IMR-90 (cell line): ENCODE measurements at regions not wholly inside any gene's neighbourhood (a gene's known extent, or its start where the extent isn't known, plus 50 kb on each side); places are given as distances from the start of the nearest gene placed in this dataset.

Source experiments
- ATAC-seq: fragments of 200-7000 bp; cut with Tn5 transposase; 2 replicates; pipeline ENCODE4 v1.9.1; 2020; ENCODE audit warnings: low read depth, mild to moderate bottlenecking, moderate library complexity
- BruUV-seq: library from RNA; stranded (reverse); fragments of 400-500 nt; replicated peaks from 2 replicates; lab custom pipeline; 2021; lab: Mats Ljungman, UMichigan
- CTCF ChIA-PET: fragments of 300-600 bp; formaldehyde crosslinking; extraction: SDS; loops from one replicate; lab custom pipeline; 2021; ENCODE audit warnings: antibody characterized with exemption; lab: Yijun Ruan, JAX
- POLR2A ChIA-PET: fragments of 300-600 bp; sonication (Branson Sonifier 250); formaldehyde crosslinking; loops from one replicate; lab custom pipeline; 2022; ENCODE audit warnings: antibody characterized with exemption; ENCODE audit not compliant: unreplicated experiment; lab: Charles Lee
- DNase-seq: peaks from one replicate; pipeline ENCODE4 v3.0.0; 2013
- H2AFZ ChIP-seq: replicated peaks from 2 replicates; pipeline ENCODE3; 2013; ENCODE audit warnings: low read length, mild to moderate bottlenecking; ENCODE audit not compliant: poor library complexity
- H2AK5ac ChIP-seq: 2 replicates; pipeline ENCODE4 v1.6.1; 2013; ENCODE audit warnings: low read depth, low read length, inconsistent platforms
- H2AK9ac ChIP-seq: replicated peaks from 2 replicates; pipeline ENCODE3; 2013; ENCODE audit warnings: mild to moderate bottlenecking, low read depth, low read length, moderate library complexity; ENCODE audit not compliant: poor library complexity
- H2BK120ac ChIP-seq: 2 replicates; pipeline ENCODE4 v1.6.1; 2013; ENCODE audit warnings: low read depth, low read length, inconsistent platforms
- H2BK15ac ChIP-seq: 3 replicates; pipeline ENCODE4 v1.6.1; 2013; ENCODE audit warnings: low read depth, low read length, inconsistent platforms
- H2BK20ac ChIP-seq: 2 replicates; pipeline ENCODE4 v1.6.1; 2013; ENCODE audit warnings: low read depth, mild to moderate bottlenecking, inconsistent platforms, low read length, moderate library complexity
- H2BK5ac ChIP-seq: 2 replicates; pipeline ENCODE4 v1.6.1; 2013; ENCODE audit warnings: mild to moderate bottlenecking, low read depth, low read length, inconsistent platforms; ENCODE audit not compliant: poor library complexity, severe bottlenecking
- H3K14ac ChIP-seq: replicated peaks from 2 replicates; pipeline ENCODE4 v1.6.1; 2013; ENCODE audit warnings: low read depth, low read length, inconsistent platforms
- H3K18ac ChIP-seq: 2 replicates; pipeline ENCODE4 v1.6.1; 2013; ENCODE audit warnings: low read depth, low read length, control low read depth
- H3K23ac ChIP-seq: 2 replicates; pipeline ENCODE4 v1.6.1; 2013; ENCODE audit warnings: low read depth, low read length, inconsistent platforms
- H3K27ac ChIP-seq: 2 replicates; pipeline ENCODE4 v1.5.1; 2013; ENCODE audit warnings: mild to moderate bottlenecking, control low read depth, low read length; ENCODE audit not compliant: insufficient read depth
- H3K27me3 ChIP-seq: 2 replicates; pipeline ENCODE4 v1.6.1; 2013; ENCODE audit warnings: low read length; ENCODE audit not compliant: control insufficient read depth, insufficient read depth
- H3K36me3 ChIP-seq: 2 replicates; pipeline ENCODE4 v1.6.1; 2013; ENCODE audit warnings: low read length, mixed read lengths; ENCODE audit not compliant: control insufficient read depth, insufficient read depth
- H3K4ac ChIP-seq: 2 replicates; pipeline ENCODE4 v1.6.1; 2013; ENCODE audit warnings: low read depth, low read length, inconsistent platforms
- H3K4me1 ChIP-seq: 2 replicates; pipeline ENCODE4 v1.6.1; 2013; ENCODE audit warnings: low read length, mixed read lengths; ENCODE audit not compliant: control insufficient read depth, insufficient read depth
- H3K4me2 ChIP-seq: 2 replicates; pipeline ENCODE4 v1.6.1; 2013; ENCODE audit warnings: low read depth, mild to moderate bottlenecking, control low read depth, low read length, moderate library complexity
- H3K4me3 ChIP-seq: 2 replicates; pipeline ENCODE4 v1.5.1; 2013; ENCODE audit warnings: low read depth, mild to moderate bottlenecking, control low read depth, low read length, moderate library complexity; ENCODE audit not compliant: insufficient read depth
- H3K56ac ChIP-seq: 2 replicates; pipeline ENCODE4 v1.6.1; 2013; ENCODE audit warnings: low read length, inconsistent platforms; ENCODE audit not compliant: insufficient read depth; ENCODE audit errors: extremely low read depth
- H3K79me1 ChIP-seq, 2 experiments: 2 replicates each; pipeline ENCODE4 v1.6.1; 2013; ENCODE audit warnings: low read length in 2 of 2, inconsistent platforms in 1 of 2, low read depth in 1 of 2
- H3K9ac ChIP-seq: 2 replicates; pipeline ENCODE4 v1.6.1; 2013; ENCODE audit warnings: low read depth, low read length, control low read depth
- H3K9me1 ChIP-seq: 2 replicates; pipeline ENCODE4 v1.6.1; 2013; ENCODE audit warnings: low read length, inconsistent platforms; ENCODE audit not compliant: insufficient read depth
- H3K9me3 ChIP-seq: 2 replicates; pipeline ENCODE4 v1.6.1; 2013; ENCODE audit warnings: low read length; ENCODE audit not compliant: control insufficient read depth, insufficient read depth
- H4K20me1 ChIP-seq: 2 replicates; pipeline ENCODE4 v1.6.1; 2013; ENCODE audit warnings: low read length, inconsistent platforms; ENCODE audit not compliant: insufficient read depth
- H4K5ac ChIP-seq: 2 replicates; pipeline ENCODE4 v1.6.1; 2013; ENCODE audit warnings: mild to moderate bottlenecking, low read depth, low read length, control low read depth
- H4K8ac ChIP-seq, 2 experiments: 2 replicates each; pipeline ENCODE4 v1.6.1; 2013; ENCODE audit warnings: low read depth in 2 of 2, low read length in 2 of 2, control low read depth in 1 of 2, inconsistent platforms in 1 of 2
- H4K91ac ChIP-seq: 2 replicates; pipeline ENCODE4 v1.6.1; 2013; ENCODE audit warnings: low read depth, low read length, inconsistent platforms; ENCODE audit not compliant: insufficient read depth
- BHLHE40 ChIP-seq: fragments of 150-350 bp; IDR thresholded peaks from 2 replicates; pipeline ENCODE4 v1.6.1; 2016; ENCODE audit warnings: mild to moderate bottlenecking, low read depth, low read length
- CEBPB ChIP-seq: IDR thresholded peaks from 2 replicates; pipeline ENCODE4 v1.6.1; 2012; ENCODE audit warnings: low read depth, low read length, improper control_type of control experiment
- CHD1 ChIP-seq: IDR thresholded peaks from 2 replicates; pipeline ENCODE4 v1.6.1; 2012; ENCODE audit warnings: low read depth, low read length, improper control_type of control experiment
- CTCF ChIP-seq: conservative IDR thresholded peaks from 2 replicates; pipeline ENCODE4 v1.5.1; 2012; ENCODE audit warnings: mild to moderate bottlenecking, low read depth, low read length, improper control_type of control experiment
- ELK1 ChIP-seq: fragments of 150-350 bp; IDR thresholded peaks from 2 replicates; pipeline ENCODE4 v1.6.1; 2016; ENCODE audit warnings: low read depth, mild to moderate bottlenecking, low read length, moderate library complexity, borderline replicate concordance
- FOS ChIP-seq: fragments of 150-350 bp; IDR thresholded peaks from 2 replicates; pipeline ENCODE4 v1.6.1; 2016; ENCODE audit warnings: low read depth, low read length
- MAFK ChIP-seq: IDR thresholded peaks from 2 replicates; pipeline ENCODE4 v1.6.1; 2012; ENCODE audit warnings: low read depth, low read length, improper control_type of control experiment
- MAZ ChIP-seq: IDR thresholded peaks from 2 replicates; pipeline ENCODE4 v1.6.1; 2012; ENCODE audit warnings: low read depth, mild to moderate bottlenecking, low read length, improper control_type of control experiment, moderate library complexity, borderline replicate concordance
- MXI1 ChIP-seq: IDR thresholded peaks from 2 replicates; pipeline ENCODE4 v1.6.1; 2012; ENCODE audit warnings: low read depth, mild to moderate bottlenecking, low read length, moderate library complexity, borderline replicate concordance
- NFE2L2 ChIP-seq: fragments of 150-350 bp; IDR thresholded peaks from 2 replicates; pipeline ENCODE4 v1.6.1; 2016; ENCODE audit warnings: low read depth, mild to moderate bottlenecking, low read length
- POLR2A ChIP-seq: IDR thresholded peaks from 2 replicates; pipeline ENCODE4 v1.6.1; 2012; ENCODE audit warnings: mild to moderate bottlenecking, low read depth, low read length
- RAD21 ChIP-seq: IDR thresholded peaks from 2 replicates; pipeline ENCODE4 v1.6.1; 2012; ENCODE audit warnings: low read length, improper control_type of control experiment
- RCOR1 ChIP-seq: IDR thresholded peaks from 2 replicates; pipeline ENCODE4 v1.6.1; 2012; ENCODE audit warnings: mild to moderate bottlenecking, low read length, improper control_type of control experiment; ENCODE audit not compliant: insufficient replicate concordance
- RFX5 ChIP-seq: IDR thresholded peaks from 2 replicates; pipeline ENCODE4 v1.8.0; 2012; ENCODE audit warnings: low read depth, mild to moderate bottlenecking, low read length, moderate library complexity
- SMC3 ChIP-seq: fragments of 150-350 bp; IDR thresholded peaks from 2 replicates; pipeline ENCODE4 v1.6.1; 2016; ENCODE audit warnings: low read depth, mild to moderate bottlenecking, antibody characterized with exemption, low read length, moderate library complexity
- USF2 ChIP-seq: fragments of 150-350 bp; IDR thresholded peaks from 2 replicates; pipeline ENCODE4 v1.6.1; 2017; ENCODE audit warnings: mild to moderate bottlenecking, antibody characterized with exemption, low read length, low read depth
- WGBS, 2 experiments: methylation state at CpG; one replicate each; pipeline versions ENCODE4 v1.1.5 to v1.1.7; 2013; ENCODE audit warnings: missing lambda C conversion rate in 2 of 2; ENCODE audit not compliant: insufficient read length in 1 of 2; ENCODE audit errors: extremely low coverage in 2 of 2; 5-methylcytosine and 5-hydroxymethylcytosine counted together
- dilution Hi-C: fragments of 300-500 bp; cut with HindIII; formaldehyde crosslinking; loops from one replicate; pipeline ENCODE4 v1.14.3; 2018; ENCODE audit warnings: low sequenced_read_pairs; ENCODE audit not compliant: unreplicated experiment
- in situ Hi-C: fragments of 300-500 bp; cut with MboI; formaldehyde crosslinking; loops from 3 replicates; pipeline ENCODE4 v1.14.3; 2019; ENCODE audit warnings: low sequenced_read_pairs, inconsistent platforms, mixed read lengths
- intact Hi-C: fragments of 100-400 bp; cut with micrococcal nuclease; formaldehyde crosslinking; loops from 2 replicates; pipeline ENCODE4 v1.10.0; 2022

DNA sequence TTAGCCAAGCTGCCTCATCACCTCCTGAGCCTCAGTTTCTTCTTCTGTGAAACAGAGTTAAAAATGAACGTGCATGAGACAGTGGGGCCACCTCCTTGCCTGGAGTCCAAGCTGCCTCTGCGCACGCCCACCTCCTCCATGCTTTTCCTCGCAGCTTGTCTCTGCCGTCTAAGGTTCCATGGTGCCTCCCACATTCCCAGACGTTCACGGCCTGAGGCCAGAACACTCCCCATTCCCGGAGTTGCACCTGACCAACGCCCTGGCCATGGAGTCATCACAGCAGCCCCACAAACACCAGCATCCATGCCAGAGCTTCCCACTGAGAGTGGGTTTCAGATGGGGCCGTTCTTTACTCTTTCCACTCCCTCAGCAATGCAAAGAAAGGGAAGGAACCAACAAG lies 183.0 kb upstream of the FOXF1 start:
- Histone ChIP-seq H3K9ac (no peak overlapping the region), H2AK5ac (no peak overlapping the region), H3K27me3 (peaks cover 4% of the 10 kb centered on the region), H3K4ac (no peak overlapping the region), H2BK120ac (no peak overlapping the region), H2AFZ (no peak overlapping the region), H3K4me2 (no peak overlapping the region), H4K8ac (no peak overlapping the region), H2BK20ac (no peak overlapping the region), H3K9me3 (peaks cover 7% of the 10 kb centered on the region), H3K9me1 (0 out of 2 replicates have a peak, but pooled peaks cover 2% of the 10 kb centered on the region), H3K23ac (no peak overlapping the region), H3K18ac (no peak overlapping the region), H4K20me1 (no peaks in the 10 kb centered on the region), H3K4me3 (no peak overlapping the region), H3K27ac (no peak overlapping the region), H2BK5ac (no peak overlapping the region), H3K79me1 (no peaks in the 10 kb centered on the region), H2AK9ac (no peak overlapping the region), H3K56ac (no peak overlapping the region), H4K5ac (no peak overlapping the region), H4K91ac (no peak overlapping the region), H3K14ac (no peak overlapping the region), H3K4me1 (no peaks in the 10 kb centered on the region), H2BK15ac (no peak overlapping the region), H3K36me3 (no peaks in the 10 kb centered on the region)
- no TSS peak for BruUV-seq
- intact Hi-C loops, result no loop called here
- 90% methylated on average over 8 of the region's 10 CpGs; no CpG with 5 or more reads in 1 of the 2 experiments for WGBS, 2 experiments
- ATAC-seq, result no peak
- dilution Hi-C loops, result no loop called here
- CTCF ChIA-PET, result no interaction called here
- in situ Hi-C loops, result no loop called here
- TF ChIP-seq RCOR1, result no peak
- TF ChIP-seq BHLHE40, result no peak
- TF ChIP-seq CHD1, result no peak
- no peak for TF ChIP-seq MAFK
- TF ChIP-seq SMC3, result no peak
- no peak for TF ChIP-seq ELK1
- TF ChIP-seq FOS, result no peak
- TF ChIP-seq USF2, result no peak
- no peak for TF ChIP-seq MXI1
- TF ChIP-seq POLR2A, result no peak
- no peak for TF ChIP-seq RFX5
- TF ChIP-seq NFE2L2, result no peak
- no peak for TF ChIP-seq CTCF
- no peak for TF ChIP-seq CEBPB
- no peak for TF ChIP-seq MAZ
- no peak for TF ChIP-seq RAD21
- POLR2A ChIA-PET, result no interaction called here
- no peak for DNase-seq
